HG02884 (cell line): ENCODE measurements at regions not wholly inside any gene's neighbourhood (a gene's known extent, or its start where the extent isn't known, plus 50 kb on each side); places are given as distances from the start of the nearest gene placed in this dataset.
"Not testable (repeated sequence)": the region's sequence is repeated elsewhere in the genome, so short reads cannot be mapped to it uniquely, and the experiment has no call there.

Experiments used
- ATAC-seq: cut with Tn5 transposase; IDR thresholded peaks from one replicate; pipeline ENCODE4 v1.9.1; 2021; ENCODE audit warnings: mild to moderate bottlenecking, moderate library complexity; ENCODE audit not compliant: unreplicated experiment

GRCh38 chr1:242914729-242915128 is 340.4 kb downstream of the CEP170 start:
- not testable (repeated sequence) for ATAC-seq

- ATAC-seq = not testable (repeated sequence)
Measured at GRCh38 chr1:242912855-242913254, 342.2 kb downstream of the CEP170 start.

GRCh38 chr1:242900558-242900957 is 354.5 kb downstream of the CEP170 start:
- not testable (repeated sequence) for ATAC-seq

GRCh38 chr1:242890192-242890741 is 364.8 kb downstream of the CEP170 start:
- no peak for ATAC-seq

GRCh38 chr1:242886137-242886536 is 361.6 kb upstream of the PLD5 start:
- no peak for ATAC-seq

- ATAC-seq = not testable (repeated sequence)
Measured at GRCh38 chr1:242880022-242880421, 355.5 kb upstream of the PLD5 start.

- no peak for ATAC-seq
Measured at GRCh38 chr1:242877743-242878142, 353.2 kb upstream of the PLD5 start.

GRCh38 chr1:242877229-242877628 is 352.7 kb upstream of the PLD5 start:
- no peak for ATAC-seq

GRCh38 chr1:242876030-242876429 is 351.5 kb upstream of the PLD5 start:
- ATAC-seq = no peak

- no peak for ATAC-seq
Measured at GRCh38 chr1:242873661-242874060, 349.2 kb upstream of the PLD5 start.

- no peak for ATAC-seq
Measured at GRCh38 chr1:242872521-242872920, 348.0 kb upstream of the PLD5 start.

GRCh38 chr1:242871471-242872030 is 347.1 kb upstream of the PLD5 start:
- no peak for ATAC-seq

GRCh38 chr1:242870966-242871365 is 346.5 kb upstream of the PLD5 start:
- no peak for ATAC-seq

- ATAC-seq = no peak
Measured at GRCh38 chr1:242856289-242856688, 331.8 kb upstream of the PLD5 start.

GRCh38 chr1:242854466-242854865 is 330.0 kb upstream of the PLD5 start:
- ATAC-seq = no peak

- no peak for ATAC-seq
Measured at GRCh38 chr1:242847390-242847993, 323.0 kb upstream of the PLD5 start.

- ATAC-seq = no peak
Measured at GRCh38 chr1:242842094-242842493, 317.6 kb upstream of the PLD5 start.

GRCh38 chr1:242839101-242839500 is 314.6 kb upstream of the PLD5 start:
- no peak for ATAC-seq

- no peak for ATAC-seq
Measured at GRCh38 chr1:242836423-242836822, 311.9 kb upstream of the PLD5 start.

GRCh38 chr1:242828828-242829227 is 304.3 kb upstream of the PLD5 start:
- no peak for ATAC-seq

GRCh38 chr1:242828199-242828598 is 303.7 kb upstream of the PLD5 start:
- ATAC-seq = no peak

GRCh38 chr1:242827538-242827937 is 303.0 kb upstream of the PLD5 start:
- ATAC-seq = no peak
